Fibroblast of villous mesenchyme (primary cell): ENCODE measurements at regions not wholly inside any gene's neighbourhood (a gene's known extent, or its start where the extent isn't known, plus 50 kb on each side); places are given as distances from the start of the nearest gene placed in this dataset.
A peak's percentile ranks its signal among the peaks of the same experiment; 100 is the strongest.

Source experiments
- DNase-seq: peaks from one replicate; pipeline ENCODE4 v3.0.0-alpha.2; 2010; ENCODE audit warnings: low read depth
- H3K4me3 ChIP-seq: 2 replicates; pipeline ENCODE4 v1.5.1; 2011; ENCODE audit warnings: low read depth, mild to moderate bottlenecking, low read length
- CTCF ChIP-seq: IDR thresholded peaks from 2 replicates; pipeline ENCODE4 v1.5.1; 2012; ENCODE audit warnings: low read depth, mild to moderate bottlenecking, low read length; ENCODE audit not compliant: insufficient read depth

GRCh38 chr4:43238585-43238984 lies 346.1 kb downstream of the GRXCR1 start:
- no peak for DNase-seq
- no peak overlapping the region for H3K4me3 ChIP-seq
- no peak for TF ChIP-seq CTCF

GRCh38 chr4:43241104-43241503 lies 348.6 kb downstream of the GRXCR1 start:
- no peak for TF ChIP-seq CTCF
- DNase-seq: no peak
- no peak overlapping the region for H3K4me3 ChIP-seq

- TF ChIP-seq CTCF: no peak
- DNase-seq: peak; percentile 80
- no peak overlapping the region for H3K4me3 ChIP-seq
Observed at GRCh38 chr4:43242606-43243005, 350.1 kb downstream of the GRXCR1 start.

- no peak for DNase-seq
- no peak overlapping the region for H3K4me3 ChIP-seq
- TF ChIP-seq CTCF: no peak
Observed at GRCh38 chr4:43243433-43244116, 351.1 kb downstream of the GRXCR1 start.

GRCh38 chr4:43244688-43245382 lies 352.3 kb downstream of the GRXCR1 start:
- TF ChIP-seq CTCF: no peak
- peak; percentile 8 for DNase-seq
- no peak overlapping the region for H3K4me3 ChIP-seq

- TF ChIP-seq CTCF: no peak
- peak; percentile 22 for DNase-seq
- H3K4me3 ChIP-seq: no peak overlapping the region
Observed at GRCh38 chr4:43251841-43252240, 359.3 kb downstream of the GRXCR1 start.

GRCh38 chr4:43253541-43253940 lies 361.0 kb downstream of the GRXCR1 start:
- TF ChIP-seq CTCF: no peak
- no peak overlapping the region for H3K4me3 ChIP-seq
- DNase-seq: no peak
